ENCODE measurements at regions not wholly inside any gene's neighbourhood (a gene's known extent, or its start where the extent isn't known, plus 50 kb on each side); places are given as distances from the start of the nearest gene placed in this dataset.

DNA sequence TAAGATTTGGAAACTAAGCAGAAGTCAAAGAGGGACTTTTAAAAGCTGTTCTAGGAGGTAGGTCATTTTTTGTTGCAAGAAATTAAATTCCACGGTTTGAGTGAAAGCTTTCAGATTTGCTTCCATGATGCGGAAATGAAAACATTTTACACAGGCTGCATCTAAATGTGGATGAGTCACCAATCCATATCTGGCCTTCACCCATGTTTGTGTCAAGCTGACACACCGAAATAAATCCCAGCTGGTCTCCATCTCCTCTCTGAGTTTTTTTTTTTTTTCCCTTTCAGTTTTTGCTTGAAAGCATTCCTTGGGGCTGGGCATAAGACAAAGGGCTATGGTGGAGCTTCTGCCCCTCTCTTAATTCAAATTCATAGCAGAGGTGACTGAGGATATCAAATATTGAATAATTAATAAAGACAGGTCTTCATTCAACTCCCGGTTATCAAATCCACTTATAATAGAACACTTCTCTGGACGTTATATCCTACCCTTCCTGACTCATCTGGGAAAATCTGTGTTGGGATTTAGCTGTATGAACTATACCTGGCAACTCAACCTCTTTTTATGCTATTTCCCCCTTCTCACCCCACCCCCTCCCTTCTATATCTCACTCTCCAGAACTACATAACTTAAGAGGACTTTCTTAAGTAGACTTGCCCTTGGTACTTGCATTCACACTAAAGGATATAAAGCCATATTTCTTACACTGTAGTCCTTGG is 558.3 kb upstream of the GCFC2 start:
- no peak for DNase-seq (ENCODE audit: low read depth)
- Histone ChIP-seq H3K36me3 (ENCODE audit: control insufficient read depth, insufficient read depth, low read length) (no peaks in the 10 kb centered on the region), H3K27me3 (ENCODE audit: control insufficient read depth, insufficient read depth, low read length) (no peaks in the 10 kb centered on the region), H3K4me3 (ENCODE audit: low read depth, low read length) (no peak overlapping the region)
- CTCF ChIA-PET: no interaction called here
- TF ChIP-seq, protein P1, sequence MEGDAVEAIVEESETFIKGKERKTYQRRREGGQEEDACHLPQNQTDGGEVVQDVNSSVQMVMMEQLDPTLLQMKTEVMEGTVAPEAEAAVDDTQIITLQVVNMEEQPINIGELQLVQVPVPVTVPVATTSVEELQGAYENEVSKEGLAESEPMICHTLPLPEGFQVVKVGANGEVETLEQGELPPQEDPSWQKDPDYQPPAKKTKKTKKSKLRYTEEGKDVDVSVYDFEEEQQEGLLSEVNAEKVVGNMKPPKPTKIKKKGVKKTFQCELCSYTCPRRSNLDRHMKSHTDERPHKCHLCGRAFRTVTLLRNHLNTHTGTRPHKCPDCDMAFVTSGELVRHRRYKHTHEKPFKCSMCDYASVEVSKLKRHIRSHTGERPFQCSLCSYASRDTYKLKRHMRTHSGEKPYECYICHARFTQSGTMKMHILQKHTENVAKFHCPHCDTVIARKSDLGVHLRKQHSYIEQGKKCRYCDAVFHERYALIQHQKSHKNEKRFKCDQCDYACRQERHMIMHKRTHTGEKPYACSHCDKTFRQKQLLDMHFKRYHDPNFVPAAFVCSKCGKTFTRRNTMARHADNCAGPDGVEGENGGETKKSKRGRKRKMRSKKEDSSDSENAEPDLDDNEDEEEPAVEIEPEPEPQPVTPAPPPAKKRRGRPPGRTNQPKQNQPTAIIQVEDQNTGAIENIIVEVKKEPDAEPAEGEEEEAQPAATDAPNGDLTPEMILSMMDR (IDR thresholded peaks at IDR 0.05; ENCODE audit: insufficient read depth, low read depth, low read length): no peak
- POLR2A ChIA-PET: no interaction called here

DNA sequence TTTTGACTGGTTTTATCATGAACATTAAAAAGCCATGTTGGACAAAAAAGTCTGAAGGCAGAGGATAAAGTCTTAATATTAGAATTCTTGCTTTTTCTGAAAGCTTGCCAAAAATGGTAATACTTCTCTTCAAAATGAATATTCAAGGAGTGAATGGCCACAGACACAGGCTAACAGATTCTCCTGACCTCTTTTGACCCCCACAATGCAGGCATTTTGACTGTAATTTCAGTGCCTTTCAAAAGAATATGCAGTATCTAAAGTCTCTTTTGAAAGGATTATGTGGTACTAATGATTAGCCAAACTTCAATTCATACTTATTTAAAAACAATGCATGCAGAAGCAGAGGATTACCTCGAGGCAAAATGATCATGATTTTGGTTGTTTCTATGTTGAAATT is 557.8 kb upstream of the GCFC2 start:
- H3K27me3 ChIP-seq (ENCODE audit: control insufficient read depth, insufficient read depth, low read length): no peaks in the 10 kb centered on the region
- ChIA-PET CTCF (no interaction called here), POLR2A (no interaction called here)
- TF ChIP-seq, protein P1 (IDR thresholded peaks at IDR 0.05; ENCODE audit: insufficient read depth, low read depth, low read length): no peak
- H3K36me3 ChIP-seq (ENCODE audit: control insufficient read depth, insufficient read depth, low read length): no peaks in the 10 kb centered on the region
- H3K4me3 ChIP-seq (ENCODE audit: low read depth, low read length): no peak overlapping the region
- no peak for DNase-seq (ENCODE audit: low read depth)

DNA sequence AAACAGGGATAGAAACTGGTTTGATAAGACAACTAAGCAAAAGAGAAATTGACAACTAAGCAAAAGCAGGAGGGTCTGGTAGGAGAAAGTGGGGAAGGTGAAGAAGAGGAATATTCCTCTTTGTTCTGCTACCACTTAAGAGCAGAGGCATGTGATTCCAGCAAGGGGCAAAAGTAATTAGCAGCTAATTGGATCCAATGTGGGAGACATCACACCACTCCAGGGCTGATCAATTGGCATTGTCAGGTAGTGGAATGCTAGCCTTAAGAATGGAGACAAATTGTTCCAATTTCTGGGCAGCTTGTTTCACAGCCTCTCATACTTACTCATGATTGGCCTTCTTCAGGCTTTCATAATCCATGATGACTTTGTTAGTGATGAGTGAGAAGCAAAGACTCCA is 547.1 kb upstream of the GCFC2 start:
- ChIA-PET POLR2A (no interaction called here), CTCF (no interaction called here)
- no peak for DNase-seq (ENCODE audit: low read depth)
- no peak overlapping the region for H3K4me3 ChIP-seq (ENCODE audit: low read depth, low read length)
- H3K36me3 ChIP-seq (ENCODE audit: control insufficient read depth, insufficient read depth, low read length): no peaks in the 10 kb centered on the region
- TF ChIP-seq, protein P1 (IDR thresholded peaks at IDR 0.05; ENCODE audit: insufficient read depth, low read depth, low read length): no peak
- H3K27me3 ChIP-seq (ENCODE audit: control insufficient read depth, insufficient read depth, low read length): no peaks in the 10 kb centered on the region

DNA sequence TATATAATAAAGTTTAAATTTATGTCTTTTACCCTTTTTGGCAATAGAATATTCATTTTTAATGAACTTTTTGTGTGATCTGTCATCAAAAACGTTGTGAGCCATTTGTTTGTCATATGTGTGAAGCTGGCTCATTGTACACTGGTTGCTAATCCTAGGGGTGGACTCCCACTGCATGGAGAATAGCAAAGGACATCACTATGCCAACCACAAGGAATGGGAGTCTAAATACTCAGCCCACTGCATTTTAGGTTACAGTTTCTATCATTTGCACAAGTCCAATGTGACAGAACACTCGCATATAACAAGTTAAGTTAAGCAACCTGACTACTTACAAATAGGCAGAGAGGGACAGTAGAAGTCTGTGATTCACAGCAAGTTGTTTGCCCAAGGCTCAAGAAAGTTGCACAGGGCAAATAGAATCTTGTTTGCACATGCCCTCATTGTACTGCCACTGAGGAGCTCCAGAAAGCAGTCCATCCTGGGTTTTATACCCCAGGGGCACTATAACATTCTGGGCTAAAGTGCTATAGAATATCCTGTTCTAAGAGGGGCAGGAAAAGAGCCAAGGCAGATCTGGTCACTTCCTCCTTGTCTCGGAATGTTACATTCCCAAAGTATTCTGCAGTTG is 545.9 kb upstream of the GCFC2 start:
- TF ChIP-seq, protein P1 (IDR thresholded peaks at IDR 0.05; ENCODE audit: insufficient read depth, low read depth, low read length): no peak
- Histone ChIP-seq H3K4me3 (ENCODE audit: low read depth, low read length) (no peak overlapping the region), H3K27me3 (ENCODE audit: control insufficient read depth, insufficient read depth, low read length) (no peaks in the 10 kb centered on the region), H3K36me3 (ENCODE audit: control insufficient read depth, insufficient read depth, low read length) (no peaks in the 10 kb centered on the region)
- ChIA-PET POLR2A (no interaction called here), CTCF (no interaction called here)
- DNase-seq (ENCODE audit: low read depth): no peak

DNA sequence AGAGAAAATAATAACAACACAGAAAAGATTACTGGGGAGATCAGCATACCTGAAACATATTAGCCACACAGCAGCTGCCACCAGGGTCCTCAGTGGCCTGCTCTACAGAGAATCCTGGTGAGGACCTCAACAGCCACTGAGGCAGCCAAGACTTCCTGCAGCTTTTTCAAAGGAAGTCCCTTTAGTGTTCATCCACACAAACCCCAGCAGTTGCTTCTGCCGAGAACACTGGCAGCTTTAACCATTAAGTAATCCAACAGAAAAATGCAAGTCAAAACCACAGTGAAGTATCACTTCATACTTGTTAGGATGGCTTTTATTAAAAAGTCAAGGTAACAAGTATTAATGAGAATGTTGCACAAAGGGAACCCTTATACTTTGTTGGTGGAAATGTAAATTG is 542.0 kb upstream of the GCFC2 start:
- ChIA-PET CTCF (no interaction called here), POLR2A (no interaction called here)
- no peak for DNase-seq (ENCODE audit: low read depth)
- H3K36me3 ChIP-seq (ENCODE audit: control insufficient read depth, insufficient read depth, low read length): no peaks in the 10 kb centered on the region
- H3K4me3 ChIP-seq (ENCODE audit: low read depth, low read length): no peak overlapping the region
- H3K27me3 ChIP-seq (ENCODE audit: control insufficient read depth, insufficient read depth, low read length): no peaks in the 10 kb centered on the region
- TF ChIP-seq, protein P1 (IDR thresholded peaks at IDR 0.05; ENCODE audit: insufficient read depth, low read depth, low read length): no peak

All from BJ (cell line).